ENCODE measurements at regions not wholly inside any gene's neighbourhood (a gene's known extent, or its start where the extent isn't known, plus 50 kb on each side); places are given as distances from the start of the nearest gene placed in this dataset.

GRCh38 chr22:25388415-25388814 is 169.0 kb downstream of the CRYBB2 start:
- H3K27me3 ChIP-seq (ENCODE audit: control insufficient read depth, insufficient read depth, low read length), result no peaks in the 10 kb centered on the region
- no peak for DNase-seq (ENCODE audit: low read depth)
- TF ChIP-seq CTCF (IDR thresholded peaks at IDR 0.05; ENCODE audit: insufficient read depth, low read length, poor library complexity, severe bottlenecking), result no peak
- H3K36me3 ChIP-seq (ENCODE audit: control insufficient read depth, insufficient read depth, low read length), result no peaks in the 10 kb centered on the region
- H3K4me3 ChIP-seq (ENCODE audit: low read depth, low read length), result no peak overlapping the region

DNA sequence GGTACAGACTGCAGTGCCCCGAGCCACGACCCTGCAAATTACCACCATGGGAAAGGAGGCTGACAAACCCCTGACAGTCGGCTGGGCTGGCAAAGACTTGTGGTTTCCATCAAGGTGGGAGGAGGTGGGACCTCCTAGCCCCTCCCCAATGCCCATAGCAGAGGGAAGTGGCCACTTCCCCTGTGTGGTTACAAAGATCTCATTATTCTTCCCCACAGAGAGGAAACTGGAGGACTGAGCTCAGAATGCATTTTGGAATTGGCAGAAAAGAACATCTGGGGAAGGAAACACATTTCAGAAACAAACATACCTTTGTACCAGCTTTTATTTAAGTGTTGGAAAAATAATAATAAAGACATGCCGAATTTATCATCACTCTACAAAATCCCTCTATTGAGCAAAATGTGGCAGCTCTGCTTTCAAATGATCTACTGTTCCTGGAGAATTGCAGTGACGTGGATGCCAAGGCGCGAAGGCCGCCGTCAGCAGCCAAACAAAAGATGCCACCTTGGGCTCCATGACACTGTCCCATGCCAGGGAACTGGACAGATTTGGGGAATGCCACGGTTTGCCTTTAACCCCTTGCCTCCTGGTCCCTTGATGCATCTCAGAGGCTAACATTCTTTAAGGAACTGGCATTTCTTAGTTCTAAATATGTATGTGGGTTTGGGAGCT is 169.6 kb downstream of the CRYBB2 start:
- Histone ChIP-seq H3K36me3 (ENCODE audit: control insufficient read depth, insufficient read depth, low read length) (no peaks in the 10 kb centered on the region), H3K4me3 (ENCODE audit: low read depth, low read length) (no peak overlapping the region), H3K27me3 (ENCODE audit: control insufficient read depth, insufficient read depth, low read length) (no peaks in the 10 kb centered on the region)
- DNase-seq (ENCODE audit: low read depth), result no peak
- no peak for TF ChIP-seq CTCF (IDR thresholded peaks at IDR 0.05; ENCODE audit: insufficient read depth, low read length, poor library complexity, severe bottlenecking)

DNA sequence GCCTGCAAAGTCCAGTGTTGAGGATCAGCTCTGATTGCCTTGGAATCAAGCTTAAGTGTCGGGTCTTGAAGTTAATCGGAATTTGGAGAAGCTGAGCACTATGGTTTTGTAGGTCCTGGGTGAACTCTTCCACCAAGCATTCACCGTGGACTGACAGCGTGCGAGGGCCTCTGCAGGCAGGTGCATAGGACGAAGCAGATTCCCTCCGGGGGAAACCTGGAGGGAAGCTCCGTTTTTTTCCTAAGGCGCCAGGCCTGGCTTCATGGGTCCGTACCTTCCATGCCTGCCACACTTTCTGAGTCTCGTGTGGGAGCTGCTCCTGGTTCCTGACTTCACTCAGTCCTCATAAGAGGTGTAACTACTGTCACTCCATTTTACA is 170.1 kb downstream of the CRYBB2 start:
- DNase-seq (ENCODE audit: low read depth), result no peak
- H3K27me3 ChIP-seq (ENCODE audit: control insufficient read depth, insufficient read depth, low read length), result no peaks in the 10 kb centered on the region
- H3K36me3 ChIP-seq (ENCODE audit: control insufficient read depth, insufficient read depth, low read length), result no peaks in the 10 kb centered on the region
- H3K4me3 ChIP-seq (ENCODE audit: low read depth, low read length), result no peak overlapping the region
- no peak for TF ChIP-seq CTCF (IDR thresholded peaks at IDR 0.05; ENCODE audit: insufficient read depth, low read length, poor library complexity, severe bottlenecking)

DNA sequence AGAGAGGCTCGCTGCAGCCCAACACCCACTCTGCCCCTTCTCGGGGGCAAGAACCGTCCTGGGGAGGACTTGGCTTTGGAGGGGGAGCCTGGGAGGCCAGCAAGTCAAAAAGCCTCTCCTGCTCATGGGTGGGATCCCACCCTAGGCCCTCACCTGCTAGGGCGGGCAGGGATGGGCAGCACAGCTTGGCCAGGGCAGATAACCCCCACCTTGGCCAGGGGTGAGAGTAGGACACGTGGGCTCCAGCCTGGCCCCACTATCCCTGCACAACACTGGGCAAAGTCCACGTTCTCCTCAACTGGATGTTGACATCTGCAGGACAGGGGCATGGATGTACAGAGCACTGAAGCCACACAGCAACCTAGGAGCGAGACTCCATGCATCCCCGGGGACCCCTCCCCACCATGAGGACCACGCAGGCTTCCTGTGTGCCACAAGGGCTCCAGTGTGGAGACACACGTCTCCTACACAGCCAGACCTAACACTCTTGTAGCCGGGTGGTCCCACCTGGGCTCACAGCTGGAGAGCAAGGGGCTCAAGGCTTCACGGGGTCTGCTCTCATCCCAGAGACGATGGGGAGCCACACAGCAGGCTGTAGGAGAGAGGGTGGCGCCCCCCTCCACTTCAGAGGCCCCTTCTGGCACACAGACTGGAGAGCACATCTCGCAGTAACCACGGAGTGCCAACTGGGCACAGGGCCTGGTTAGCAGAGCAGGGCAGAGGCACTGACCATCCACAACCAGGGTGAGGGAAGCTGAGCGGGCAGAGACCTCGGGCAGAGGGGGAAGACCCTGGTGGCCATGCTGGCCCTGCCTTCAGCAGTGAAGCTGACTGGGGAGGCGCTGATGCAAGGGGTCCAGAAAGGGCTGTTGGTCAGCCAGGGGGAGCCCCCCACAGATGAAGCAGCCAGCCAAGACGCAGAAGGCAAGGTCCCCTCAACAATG is 171.1 kb downstream of the CRYBB2 start:
- Histone ChIP-seq H3K4me3 (ENCODE audit: low read depth, low read length) (no peak overlapping the region), H3K36me3 (ENCODE audit: control insufficient read depth, insufficient read depth, low read length) (no peaks in the 10 kb centered on the region), H3K27me3 (ENCODE audit: control insufficient read depth, insufficient read depth, low read length) (no peaks in the 10 kb centered on the region)
- TF ChIP-seq CTCF (IDR thresholded peaks at IDR 0.05; ENCODE audit: insufficient read depth, low read length, poor library complexity, severe bottlenecking), result no peak
- no peak for DNase-seq (ENCODE audit: low read depth)

DNA sequence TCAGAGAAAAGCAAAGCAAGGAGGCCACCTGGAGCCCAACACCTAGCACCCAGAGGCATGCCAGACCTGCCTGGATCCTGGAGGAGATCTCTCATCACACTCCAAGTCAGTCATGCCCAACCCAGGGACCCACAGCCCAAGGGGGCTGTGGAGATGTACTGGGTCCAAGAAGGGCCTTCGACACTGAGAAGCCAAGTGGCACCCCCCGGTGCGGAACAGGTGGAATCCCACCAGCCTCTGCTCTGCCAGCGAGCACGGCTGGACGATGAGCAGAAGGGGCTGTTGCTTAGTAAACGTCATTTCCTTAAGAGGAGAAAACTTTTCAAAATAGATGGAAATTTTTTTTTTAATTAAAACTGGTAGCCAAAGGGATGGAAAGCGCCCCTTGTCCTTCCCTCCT is 171.9 kb upstream of the GRK3 start:
- TF ChIP-seq CTCF (IDR thresholded peaks at IDR 0.05; ENCODE audit: insufficient read depth, low read length, poor library complexity, severe bottlenecking), result no peak
- no peak for DNase-seq (ENCODE audit: low read depth)
- Histone ChIP-seq H3K36me3 (ENCODE audit: control insufficient read depth, insufficient read depth, low read length) (no peaks in the 10 kb centered on the region), H3K4me3 (ENCODE audit: low read depth, low read length) (no peak overlapping the region), H3K27me3 (ENCODE audit: control insufficient read depth, insufficient read depth, low read length) (no peaks in the 10 kb centered on the region)

Data from kidney epithelial cell (primary cell).